ENCODE measurements at regions not wholly inside any gene's neighbourhood (a gene's known extent, or its start where the extent isn't known, plus 50 kb on each side); places are given as distances from the start of the nearest gene placed in this dataset.

DNA sequence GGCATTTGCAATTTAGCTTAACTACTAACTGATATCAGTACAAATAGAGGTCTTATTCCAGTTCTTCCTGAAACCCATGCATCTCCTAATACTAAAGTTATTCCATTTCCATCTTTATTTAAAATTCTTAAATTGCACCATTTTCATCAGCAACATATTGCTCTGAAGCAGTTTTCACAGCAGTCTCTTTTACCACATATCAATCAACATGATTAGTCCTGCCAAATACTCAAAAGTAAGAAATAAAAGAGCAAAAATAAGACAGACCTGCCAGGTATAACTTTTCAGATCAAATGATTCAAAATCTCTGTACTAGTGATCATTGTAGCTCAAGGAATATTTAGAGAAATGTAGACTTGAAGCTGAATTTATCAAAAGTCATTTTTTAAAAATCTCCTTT lies 141.7 kb downstream of the SLITRK1 start:
- no peak for TF ChIP-seq POLR2A (IDR thresholded peaks at IDR 0.05)
- TF ChIP-seq POLR2AphosphoS5 (IDR thresholded peaks at IDR 0.05) = no peak
